ENCODE measurements at regions not wholly inside any gene's neighbourhood (a gene's known extent, or its start where the extent isn't known, plus 50 kb on each side); places are given as distances from the start of the nearest gene placed in this dataset.

DNA sequence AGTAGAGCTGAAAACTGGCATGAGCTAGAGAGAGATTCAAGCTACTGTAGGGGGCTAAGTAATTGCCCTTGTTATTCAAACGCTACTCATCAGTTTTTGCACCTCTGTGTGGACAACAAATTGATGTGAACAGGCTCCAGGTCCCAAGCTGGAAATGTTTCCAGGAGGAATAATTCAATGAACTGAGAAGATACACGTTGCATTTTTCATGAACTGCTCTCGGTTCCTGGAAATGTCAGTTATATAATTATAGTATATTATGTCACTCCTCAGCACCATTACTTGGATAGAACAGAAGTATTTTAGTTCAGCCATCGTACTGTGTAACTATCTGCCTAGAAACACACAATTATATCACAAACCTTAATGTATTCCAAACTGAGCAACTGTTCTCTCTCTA is 65.9 kb upstream of the A1CF start:
- Histone ChIP-seq H3K4me3 (no peak overlapping the region), H3K4me1 (no peaks in the 10 kb centered on the region), H3K27me3 (no peaks in the 10 kb centered on the region), H3K36me3 (no peaks in the 10 kb centered on the region), H3K27ac (no peak overlapping the region), H3K9me3 (no peaks in the 10 kb centered on the region)
- no peak for TF ChIP-seq POLR2AphosphoS5 (IDR thresholded peaks at IDR 0.05)
- TF ChIP-seq, protein P1, sequence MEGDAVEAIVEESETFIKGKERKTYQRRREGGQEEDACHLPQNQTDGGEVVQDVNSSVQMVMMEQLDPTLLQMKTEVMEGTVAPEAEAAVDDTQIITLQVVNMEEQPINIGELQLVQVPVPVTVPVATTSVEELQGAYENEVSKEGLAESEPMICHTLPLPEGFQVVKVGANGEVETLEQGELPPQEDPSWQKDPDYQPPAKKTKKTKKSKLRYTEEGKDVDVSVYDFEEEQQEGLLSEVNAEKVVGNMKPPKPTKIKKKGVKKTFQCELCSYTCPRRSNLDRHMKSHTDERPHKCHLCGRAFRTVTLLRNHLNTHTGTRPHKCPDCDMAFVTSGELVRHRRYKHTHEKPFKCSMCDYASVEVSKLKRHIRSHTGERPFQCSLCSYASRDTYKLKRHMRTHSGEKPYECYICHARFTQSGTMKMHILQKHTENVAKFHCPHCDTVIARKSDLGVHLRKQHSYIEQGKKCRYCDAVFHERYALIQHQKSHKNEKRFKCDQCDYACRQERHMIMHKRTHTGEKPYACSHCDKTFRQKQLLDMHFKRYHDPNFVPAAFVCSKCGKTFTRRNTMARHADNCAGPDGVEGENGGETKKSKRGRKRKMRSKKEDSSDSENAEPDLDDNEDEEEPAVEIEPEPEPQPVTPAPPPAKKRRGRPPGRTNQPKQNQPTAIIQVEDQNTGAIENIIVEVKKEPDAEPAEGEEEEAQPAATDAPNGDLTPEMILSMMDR (IDR thresholded peaks at IDR 0.05), result no peak
- TF ChIP-seq POLR2A (IDR thresholded peaks at IDR 0.05), result no peak
- no peak for TF ChIP-seq EP300 (IDR thresholded peaks at IDR 0.05; ENCODE audit: low read depth)
- no peak for DNase-seq
- intact Hi-C loops (cut with DNase I; ENCODE audit: low total_unique reads) (no loop called here), in situ Hi-C loops (cut with MboI; ENCODE audit: low pct_ligation_motif_present in 1 of 4, low pct_unique_long_range_greater_than_20kb in 1 of 4, low sequenced_read_pairs in 3 of 4) (no loop called here)
- 50 to 53% methylated on average over 1 to 4 of the region's 4 CpGs for WGBS, 2 donors (ENCODE audit: low coverage in 1 of 2)

- in situ Hi-C loops (cut with MboI; ENCODE audit: low pct_ligation_motif_present in 1 of 4, low pct_unique_long_range_greater_than_20kb in 1 of 4, low sequenced_read_pairs in 3 of 4), result no loop called here
- TF ChIP-seq POLR2AphosphoS5 (IDR thresholded peaks at IDR 0.05) (no peak), POLR2A (IDR thresholded peaks at IDR 0.05) (no peak), EP300 (IDR thresholded peaks at IDR 0.05; ENCODE audit: low read depth) (no peak)
- TF ChIP-seq, protein P1 (IDR thresholded peaks at IDR 0.05), result no peak
- Histone ChIP-seq H3K36me3 (no peaks in the 10 kb centered on the region), H3K4me1 (peaks cover 0 to 9% (median 4%) of the 10 kb centered on the region in 4 donors), H3K4me3 (no peak overlapping the region), H3K27ac (no peak overlapping the region), H3K27me3 (no peaks in the 10 kb centered on the region), H3K9me3 (no peaks in the 10 kb centered on the region)
- intact Hi-C loops (cut with DNase I; ENCODE audit: low total_unique reads), result no loop called here
- DNase-seq, result no peak
Measured at GRCh38 chr10:50961297-50961696, 75.9 kb upstream of the A1CF start.

GRCh38 chr10:50963063-50963462 is 77.6 kb upstream of the A1CF start:
- Histone ChIP-seq H3K27me3 (no peaks in the 10 kb centered on the region), H3K36me3 (no peaks in the 10 kb centered on the region), H3K27ac (no peak overlapping the region), H3K9me3 (no peaks in the 10 kb centered on the region), H3K4me3 (no peak overlapping the region), H3K4me1 (peaks cover 0 to 9% (median 4%) of the 10 kb centered on the region in 4 donors)
- TF ChIP-seq EP300 (IDR thresholded peaks at IDR 0.05; ENCODE audit: low read depth), result no peak
- no peak for TF ChIP-seq POLR2A (IDR thresholded peaks at IDR 0.05)
- TF ChIP-seq, protein P1 (IDR thresholded peaks at IDR 0.05), result no peak
- TF ChIP-seq POLR2AphosphoS5 (IDR thresholded peaks at IDR 0.05), result no peak
- DNase-seq, result no peak
- intact Hi-C loops (cut with DNase I; ENCODE audit: low total_unique reads), result no loop called here
- in situ Hi-C loops (cut with MboI; ENCODE audit: low pct_ligation_motif_present in 1 of 4, low pct_unique_long_range_greater_than_20kb in 1 of 4, low sequenced_read_pairs in 3 of 4), result no loop called here
- WGBS, 2 donors (ENCODE audit: low coverage in 1 of 2), result 69 to 73% methylated on average over 1 of the region's 1 CpG

DNA sequence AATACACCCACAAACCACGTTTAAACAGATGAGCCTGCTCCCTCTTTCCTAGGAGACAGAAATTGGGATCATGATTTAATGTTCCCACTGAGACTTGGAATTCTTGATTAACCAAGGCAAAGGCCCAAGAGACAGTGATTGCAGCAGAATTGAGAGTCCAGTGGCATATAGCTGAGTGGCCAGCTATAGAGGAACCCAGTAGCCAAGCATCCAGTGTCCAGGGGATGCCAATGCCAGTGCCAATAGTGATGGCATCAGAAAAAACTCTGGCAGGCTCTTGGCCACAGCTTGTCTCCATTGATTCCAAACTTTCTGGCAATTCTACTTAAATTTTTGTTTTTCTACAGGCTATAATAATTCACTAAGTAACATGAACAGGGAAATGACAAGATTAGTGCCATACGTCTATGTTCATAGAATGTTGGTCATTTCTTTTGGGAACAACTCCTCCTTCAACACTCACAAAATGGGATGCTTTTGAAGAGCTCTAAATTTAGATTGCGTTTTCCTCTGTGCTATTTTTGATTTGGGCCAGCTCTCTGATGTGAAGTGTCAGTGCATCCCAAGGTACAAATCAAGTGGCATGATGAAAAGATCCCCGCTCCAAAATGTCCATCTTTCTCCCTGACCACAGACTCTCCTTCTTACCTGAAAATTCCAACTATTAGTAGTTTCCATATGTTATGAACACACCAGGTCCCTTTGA is 83.1 kb upstream of the A1CF start:
- Histone ChIP-seq H3K36me3 (no peaks in the 10 kb centered on the region), H3K4me3 (no peak overlapping the region), H3K27ac (no peak overlapping the region), H3K27me3 (no peaks in the 10 kb centered on the region), H3K4me1 (peaks cover 0 to 21% (median 13%) of the 10 kb centered on the region in 4 donors), H3K9me3 (no peaks in the 10 kb centered on the region)
- in situ Hi-C loops (cut with MboI; ENCODE audit: low pct_ligation_motif_present in 1 of 4, low pct_unique_long_range_greater_than_20kb in 1 of 4, low sequenced_read_pairs in 3 of 4), result no loop called here
- DNase-seq, result no peak
- no peak for TF ChIP-seq EP300 (IDR thresholded peaks at IDR 0.05; ENCODE audit: low read depth)
- TF ChIP-seq POLR2AphosphoS5 (IDR thresholded peaks at IDR 0.05), result no peak
- TF ChIP-seq, protein P1 (IDR thresholded peaks at IDR 0.05), result no peak
- TF ChIP-seq POLR2A (IDR thresholded peaks at IDR 0.05), result no peak
- WGBS, 2 donors (ENCODE audit: low coverage in 1 of 2), result 75 to 82% methylated on average over 2 to 4 of the region's 4 CpGs
- intact Hi-C loops (cut with DNase I; ENCODE audit: low total_unique reads), result no loop called here
